Stimulated activated naive B cell treated with anti-CD40 and anti-IgM and Interleukin-4, amounts not matched to agents 10 μg/mL and 1 μg/mL and 100 μg/mL, for 72 hours (primary cell): ENCODE measurements at regions not wholly inside any gene's neighbourhood (a gene's known extent, or its start where the extent isn't known, plus 50 kb on each side); places are given as distances from the start of the nearest gene placed in this dataset.

Experiments used
- ATAC-seq, 2 donors: fragments of 150-1000 bp; cut with Tn5 transposase; replicated peaks; 2 replicates each; pipeline ENCODE4 v1.10.0; 2021; ENCODE audit warnings: moderate library complexity in 1 of 2
- DNase-seq: peaks from one replicate; pipeline ENCODE4 v3.0.0; 2021
- H3K27ac Mint-ChIP-seq: one replicate; pipeline ENCODE4 v1.8.0; 2022; ENCODE audit warnings: mild to moderate bottlenecking, mixed read lengths
- H3K27me3 Mint-ChIP-seq, 2 donors: one replicate each; pipeline ENCODE4 v1.8.0; 2022; ENCODE audit warnings: mixed read lengths in 2 of 2
- H3K36me3 Mint-ChIP-seq, 2 donors: one replicate each; pipeline ENCODE4 v1.8.0; 2022; ENCODE audit warnings: mixed read lengths in 2 of 2, mild to moderate bottlenecking in 1 of 2
- H3K4me1 Mint-ChIP-seq, 2 donors: one replicate each; pipeline ENCODE4 v1.8.0; 2022; ENCODE audit warnings: mixed read lengths in 2 of 2, mild to moderate bottlenecking in 1 of 2
- H3K4me3 Mint-ChIP-seq, 2 donors: one replicate each; pipeline ENCODE4 v1.8.0; 2022; ENCODE audit warnings: mild to moderate bottlenecking in 2 of 2, mixed read lengths in 2 of 2, moderate library complexity in 1 of 2
- H3K9me3 Mint-ChIP-seq, 2 donors: one replicate each; pipeline ENCODE4 v1.8.0; 2022; ENCODE audit warnings: mixed read lengths in 2 of 2, mild to moderate bottlenecking in 1 of 2

GRCh38 chr10:2992401-2993198 lies 74.7 kb upstream of the PFKP start:
- Mint-ChIP-seq H3K36me3 (peaks cover 9 to 10% of the 10 kb centered on the region in 2 donors), H3K27me3 (peaks cover 27 to 34% of the 10 kb centered on the region in 2 donors), H3K27ac (no peak overlapping the region), H3K4me1 (peaks cover 6 to 25% of the 10 kb centered on the region in 2 donors), H3K4me3 (no peak overlapping the region), H3K9me3 (peaks cover 9 to 10% of the 10 kb centered on the region in 2 donors)
- ATAC-seq (no peak), DNase-seq (no peak)

- peaks cover 11 to 15% of the 10 kb centered on the region in 2 donors for H3K9me3 Mint-ChIP-seq
- H3K4me1 Mint-ChIP-seq: peaks cover 19 to 36% of the 10 kb centered on the region in 2 donors
- no peak for DNase-seq
- H3K27ac Mint-ChIP-seq: no peak overlapping the region
- H3K27me3 Mint-ChIP-seq: peaks cover 17 to 21% of the 10 kb centered on the region in 2 donors
- no peak for ATAC-seq
- peaks cover 8 to 10% of the 10 kb centered on the region in 2 donors for H3K36me3 Mint-ChIP-seq
- no peak overlapping the region for H3K4me3 Mint-ChIP-seq
These were observed 76.6 kb upstream of the PFKP start for GRCh38 chr10:2990764-2991163.

DNA sequence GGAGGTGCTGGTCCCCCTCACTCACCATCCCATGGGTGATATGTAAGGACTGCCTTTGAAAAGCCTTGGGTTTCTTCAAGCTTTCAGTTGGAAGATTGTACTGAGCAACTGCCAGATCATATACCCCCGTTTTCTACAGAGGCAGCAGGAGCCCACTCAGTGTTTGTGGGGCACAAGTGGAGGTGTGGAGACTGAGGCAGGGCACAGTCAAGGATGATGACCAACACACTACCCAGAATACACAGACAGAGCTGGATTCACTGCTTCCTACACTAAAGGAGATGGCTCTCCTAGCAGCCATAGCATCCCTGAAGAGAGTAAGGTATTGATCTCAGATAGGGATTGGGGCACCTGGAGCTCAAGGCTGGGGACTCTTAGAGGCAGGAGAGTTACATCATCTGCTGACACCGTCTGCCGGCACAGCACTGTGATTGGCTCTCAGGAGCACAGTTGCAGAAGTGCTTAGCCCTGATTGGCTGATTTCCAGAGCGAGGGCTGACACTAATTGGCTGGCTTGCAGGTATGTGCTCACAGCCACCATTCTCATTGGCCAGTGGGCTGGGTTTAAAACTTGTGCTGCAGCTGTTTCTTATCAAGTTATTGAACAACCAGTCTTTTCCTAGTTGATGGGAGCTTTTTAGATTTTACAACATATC lies 77.9 kb upstream of the PFKP start:
- DNase-seq (no peak), ATAC-seq (no peak)
- H3K36me3 Mint-ChIP-seq: peaks cover 8 to 10% of the 10 kb centered on the region in 2 donors
- peaks cover 11 to 15% of the 10 kb centered on the region in 2 donors for H3K9me3 Mint-ChIP-seq
- peak overlapping the region; percentile 88 for H3K27ac Mint-ChIP-seq
- H3K27me3 Mint-ChIP-seq: peaks cover 12 to 16% of the 10 kb centered on the region in 2 donors
- H3K4me3 Mint-ChIP-seq: no peak overlapping the region
- H3K4me1 Mint-ChIP-seq: peaks cover 29 to 48% of the 10 kb centered on the region in 2 donors

DNA sequence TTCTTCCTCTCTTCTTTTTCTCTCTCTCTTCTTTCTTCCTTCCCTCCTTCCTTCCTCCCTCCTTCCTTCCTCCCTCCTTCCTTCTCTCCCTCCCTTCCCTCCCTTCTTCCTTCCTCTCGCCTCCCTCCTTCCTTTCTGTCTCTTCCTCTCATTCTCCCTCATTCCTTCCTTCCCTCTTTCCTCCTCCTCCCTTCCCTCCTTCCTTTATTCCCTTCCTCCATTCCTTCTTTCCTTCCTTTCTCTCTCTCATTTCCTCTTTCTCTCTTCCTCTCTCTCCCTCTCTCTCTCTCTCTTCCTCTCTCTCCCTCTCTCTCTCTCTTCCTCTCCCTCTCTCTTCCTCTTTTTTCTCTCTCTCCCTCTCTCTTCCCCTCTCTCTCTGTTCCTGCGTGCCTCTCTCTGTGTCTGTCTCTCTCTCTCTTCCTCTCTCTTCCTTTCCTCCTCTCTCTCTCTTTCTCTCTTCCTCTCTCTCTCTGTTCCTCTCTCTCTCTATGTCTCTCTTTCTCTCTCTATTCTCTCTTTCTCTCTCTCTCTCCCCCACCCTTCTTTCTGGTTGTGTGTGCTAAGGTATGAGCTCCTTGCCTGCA lies 80.1 kb upstream of the PFKP start:
- H3K36me3 Mint-ChIP-seq: peaks cover 8 to 10% of the 10 kb centered on the region in 2 donors
- peaks cover 10 to 12% of the 10 kb centered on the region in 2 donors for H3K27me3 Mint-ChIP-seq
- H3K9me3 Mint-ChIP-seq: peaks cover 11 to 15% of the 10 kb centered on the region in 2 donors

DNA sequence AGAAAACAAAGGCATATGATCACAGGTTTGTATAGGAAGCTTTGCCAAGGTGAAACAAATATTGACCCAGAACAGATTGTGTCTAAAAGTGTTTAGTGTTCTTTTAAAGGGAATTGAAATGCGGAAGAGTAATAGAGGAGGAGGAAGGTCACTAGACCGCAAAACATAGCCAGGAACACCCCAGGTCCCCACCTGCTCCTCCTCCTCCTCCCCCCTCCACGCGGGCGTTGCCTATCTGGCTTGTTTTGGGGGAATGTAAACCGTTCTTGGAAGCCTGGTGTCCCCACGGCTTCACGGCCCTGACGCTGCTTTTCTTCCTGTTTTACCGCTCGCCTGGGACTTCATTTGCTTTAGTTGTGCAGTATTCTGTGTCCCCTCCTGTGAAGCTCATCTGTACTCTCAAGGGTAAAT lies 81.0 kb upstream of the PFKP start:
- Mint-ChIP-seq H3K4me3 (peak overlapping the region; percentile 38 to 58), H3K27ac (peak overlapping the region; percentile 90), H3K4me1 (peaks cover 33 to 55% of the 10 kb centered on the region in 2 donors), H3K9me3 (peaks cover 11 to 15% of the 10 kb centered on the region in 2 donors), H3K27me3 (peaks cover 10 to 12% of the 10 kb centered on the region in 2 donors), H3K36me3 (peaks cover 8 to 10% of the 10 kb centered on the region in 2 donors)
- peak; percentile 82 for DNase-seq
- peak; percentile 76 to 78 for ATAC-seq

More for the DNA sequence above, 80.1 kb upstream of the PFKP start:
- peak overlapping the region; percentile 90 for H3K27ac Mint-ChIP-seq
- peaks cover 30 to 46% of the 10 kb centered on the region in 2 donors for H3K4me1 Mint-ChIP-seq
- DNase-seq: no peak
- ATAC-seq: no peak
- H3K4me3 Mint-ChIP-seq: peak overlapping the region; percentile 40 to 54

GRCh38 chr10:2985729-2986232 lies 81.6 kb upstream of the PFKP start:
- H3K4me3 Mint-ChIP-seq: peak overlapping the region; percentile 38 to 58
- H3K27ac Mint-ChIP-seq: peak overlapping the region; percentile 90
- peaks cover 39 to 61% of the 10 kb centered on the region in 2 donors for H3K4me1 Mint-ChIP-seq
- peaks cover 10 to 12% of the 10 kb centered on the region in 2 donors for H3K27me3 Mint-ChIP-seq
- peaks cover 13 to 15% of the 10 kb centered on the region in 2 donors for H3K9me3 Mint-ChIP-seq
- peaks cover 13 to 17% of the 10 kb centered on the region in 2 donors for H3K36me3 Mint-ChIP-seq
- no peak for DNase-seq
- ATAC-seq: peak; percentile 4 to 10

DNA sequence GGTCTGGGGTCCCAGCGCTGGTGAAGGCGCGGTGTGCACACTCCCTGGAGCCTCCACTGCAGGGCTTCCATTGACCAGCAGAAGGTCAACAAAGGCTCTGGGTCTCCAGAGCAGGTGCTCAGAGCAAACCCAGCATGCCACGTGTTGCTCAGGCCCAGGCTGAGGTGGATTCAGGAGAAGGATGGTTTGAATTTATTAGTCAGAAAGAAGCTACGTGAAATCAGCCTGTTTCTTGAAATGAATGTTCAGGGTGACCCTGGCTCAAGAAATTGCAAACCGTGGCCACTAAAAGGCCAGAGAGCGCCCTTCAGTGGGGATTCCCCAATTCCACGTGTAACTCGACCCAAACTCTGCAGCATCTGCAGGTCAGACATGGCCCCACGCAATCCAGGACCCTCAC lies 82.7 kb upstream of the PFKP start:
- DNase-seq (peak; percentile 58), ATAC-seq (peak; percentile 53 to 57)
- Mint-ChIP-seq H3K27ac (peak overlapping the region; percentile 90), H3K9me3 (peaks cover 13 to 15% of the 10 kb centered on the region in 2 donors), H3K4me1 (peaks cover 43 to 71% of the 10 kb centered on the region in 2 donors), H3K36me3 (peaks cover 15 to 21% of the 10 kb centered on the region in 2 donors), H3K4me3 (peak overlapping the region; percentile 8 to 58), H3K27me3 (peaks cover 10 to 12% of the 10 kb centered on the region in 2 donors)

GRCh38 chr10:2982146-2982545 lies 85.2 kb upstream of the PFKP start:
- DNase-seq: no peak
- Mint-ChIP-seq H3K9me3 (peaks cover 4 to 6% of the 10 kb centered on the region in 2 donors), H3K27ac (peak overlapping the region; percentile 92), H3K36me3 (peaks cover 10 to 19% of the 10 kb centered on the region in 2 donors), H3K4me1 (peaks cover 46 to 77% of the 10 kb centered on the region in 2 donors), H3K27me3 (no peaks in the 10 kb centered on the region), H3K4me3 (no peak overlapping the region)
- no peak for ATAC-seq

DNA sequence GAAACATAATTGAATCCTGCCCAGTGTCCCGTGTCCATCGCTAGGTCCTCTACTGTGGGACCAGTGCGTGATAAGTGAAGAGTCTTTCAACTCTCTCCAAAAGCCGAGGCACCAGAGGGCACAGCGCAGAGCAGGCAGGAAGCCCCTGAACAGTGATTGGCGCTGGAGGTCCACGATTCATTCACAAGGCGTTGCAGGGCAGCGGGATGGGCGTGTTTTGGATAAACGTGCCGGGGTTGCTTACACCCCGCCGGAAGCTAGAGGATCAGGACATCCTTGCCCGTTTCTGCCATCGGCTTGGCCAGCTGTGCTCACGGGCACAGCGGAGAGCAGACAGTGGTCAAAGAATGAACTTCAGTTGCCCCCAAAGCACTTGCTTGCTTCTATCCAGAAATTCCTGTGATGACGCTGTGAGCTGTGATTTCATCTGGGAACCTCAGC lies 86.0 kb upstream of the PFKP start:
- Mint-ChIP-seq H3K4me1 (peaks cover 41 to 77% of the 10 kb centered on the region in 2 donors), H3K9me3 (peaks cover 4 to 6% of the 10 kb centered on the region in 2 donors), H3K4me3 (peak overlapping the region in 1 of 2 donors; percentile 17), H3K27ac (peak overlapping the region; percentile 92), H3K27me3 (no peaks in the 10 kb centered on the region), H3K36me3 (peaks cover 10 to 19% of the 10 kb centered on the region in 2 donors)
- DNase-seq: no peak
- ATAC-seq: no peak

GRCh38 chr10:2980791-2981360 lies 86.5 kb upstream of the PFKP start:
- peak overlapping the region; percentile 92 for H3K27ac Mint-ChIP-seq
- H3K9me3 Mint-ChIP-seq: peaks cover 4 to 6% of the 10 kb centered on the region in 2 donors
- H3K4me1 Mint-ChIP-seq: peaks cover 37 to 72% of the 10 kb centered on the region in 2 donors
- peak overlapping the region in 1 of 2 donors; percentile 17 for H3K4me3 Mint-ChIP-seq
- DNase-seq: no peak
- no peak for ATAC-seq
- no peaks in the 10 kb centered on the region for H3K27me3 Mint-ChIP-seq
- H3K36me3 Mint-ChIP-seq: peaks cover 10 to 19% of the 10 kb centered on the region in 2 donors

DNA sequence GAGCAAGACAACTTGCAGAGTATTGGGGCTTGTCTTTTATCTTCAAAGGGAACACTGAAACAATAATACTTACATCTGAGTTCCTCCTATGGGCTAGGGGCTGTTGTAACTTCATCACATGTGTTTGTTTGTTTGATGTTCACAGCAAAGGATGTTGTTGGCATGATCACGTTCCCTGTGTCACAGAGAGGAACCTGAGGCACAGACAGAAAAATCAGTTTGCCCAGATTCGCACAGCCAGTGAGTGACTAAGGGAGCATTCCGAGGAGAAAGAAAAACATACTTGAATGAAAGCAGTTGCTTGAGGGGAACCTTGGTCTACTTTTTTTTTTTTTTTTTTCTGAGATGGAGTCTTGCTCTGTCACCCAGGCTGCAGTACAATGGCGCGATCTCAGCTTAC lies 87.2 kb upstream of the PFKP start:
- H3K27ac Mint-ChIP-seq: peak overlapping the region; percentile 75
- H3K9me3 Mint-ChIP-seq: peaks cover 4 to 6% of the 10 kb centered on the region in 2 donors
- peaks cover 10 to 19% of the 10 kb centered on the region in 2 donors for H3K36me3 Mint-ChIP-seq
- DNase-seq (no peak), ATAC-seq (no peak)
- peaks cover 32 to 66% of the 10 kb centered on the region in 2 donors for H3K4me1 Mint-ChIP-seq
- no peaks in the 10 kb centered on the region for H3K27me3 Mint-ChIP-seq
- H3K4me3 Mint-ChIP-seq: peak overlapping the region in 1 of 2 donors; percentile 25

- Mint-ChIP-seq H3K4me1 (peaks cover 26 to 58% of the 10 kb centered on the region in 2 donors), H3K9me3 (peaks cover 4 to 6% of the 10 kb centered on the region in 2 donors), H3K27me3 (peaks cover 5 to 8% of the 10 kb centered on the region in 2 donors), H3K27ac (peak overlapping the region; percentile 91), H3K4me3 (peak overlapping the region; percentile 12 to 62), H3K36me3 (peaks cover 10 to 23% of the 10 kb centered on the region in 2 donors)
- no peak for DNase-seq
- no peak for ATAC-seq
These were observed 88.0 kb upstream of the PFKP start for GRCh38 chr10:2979306-2979705.

GRCh38 chr10:2978574-2979273 lies 88.6 kb upstream of the PFKP start:
- Mint-ChIP-seq H3K9me3 (peaks cover 4 to 6% of the 10 kb centered on the region in 2 donors), H3K4me1 (peaks cover 26 to 57% of the 10 kb centered on the region in 2 donors), H3K36me3 (peaks cover 10 to 23% of the 10 kb centered on the region in 2 donors), H3K4me3 (peak overlapping the region; percentile 12 to 62), H3K27me3 (peaks cover 5 to 8% of the 10 kb centered on the region in 2 donors), H3K27ac (peak overlapping the region; percentile 91)
- DNase-seq: peak; percentile 30
- ATAC-seq: peak; percentile 67 to 75
